Prostate gland (tissue), 2 donors: ENCODE measurements at regions not wholly inside any gene's neighbourhood (a gene's known extent, or its start where the extent isn't known, plus 50 kb on each side); places are given as distances from the start of the nearest gene placed in this dataset.

ENCODE experiments used
- DNase-seq: peaks from one replicate; pipeline ENCODE4 v3.0.0-alpha.2; 2019; ENCODE audit warnings: low spot score
- H3K27ac ChIP-seq, 2 donors: fragments of 200-600 bp; sonication (generic); 2 replicates each; pipeline ENCODE4 v1.5.1; 2017 to 2019
- H3K27me3 ChIP-seq: fragments of 200-600 bp; sonication (generic); replicated peaks from 2 replicates; pipeline ENCODE4 v1.5.1; 2019; ENCODE audit not compliant: insufficient read depth
- H3K36me3 ChIP-seq, 2 donors: fragments of 200-600 bp; sonication (generic); 1 replicate in 1 of 2; 2 replicates in 1 of 2; pipeline versions ENCODE4 v1.5.1 to v1.8.1; 2017 to 2019
- H3K4me1 ChIP-seq: fragments of 200-600 bp; sonication (generic); replicated peaks from 2 replicates; pipeline ENCODE4 v1.5.1; 2019
- H3K4me3 ChIP-seq, 2 donors: fragments of 200-600 bp; sonication (generic); 2 replicates each; pipeline ENCODE4 v1.5.1; 2017 to 2019
- H3K9me3 ChIP-seq: fragments of 200-600 bp; sonication (generic); 2 replicates; pipeline ENCODE4 v1.5.1; 2017
- CTCF ChIP-seq, 4 experiments: fragments of 200-600 bp in 2 of 4; fragments of 450-650 bp in 2 of 4; sonication (generic) in 2 of 4; IDR thresholded peaks; 1 replicate in 3 of 4; 2 replicates in 1 of 4; pipeline ENCODE4 v1.5.1; 2016 to 2019; ENCODE audit warnings: antibody characterized with exemption in 4 of 4, mild to moderate bottlenecking in 2 of 4, moderate library complexity in 2 of 4
- POLR2A ChIP-seq: fragments of 450-650 bp; IDR thresholded peaks from one replicate; pipeline ENCODE4 v1.6.1; 2016; ENCODE audit warnings: antibody characterized with exemption, mild to moderate bottlenecking
- POLR2AphosphoS5 ChIP-seq: sonication (generic); formaldehyde crosslinking; IDR thresholded peaks from one replicate; pipeline ENCODE4 v1.6.1; 2017; ENCODE audit warnings: antibody characterized with exemption
- WGBS: methylation state at CpG from one replicate; pipeline ENCODE4 v1.1.5; 2018; 5-methylcytosine and 5-hydroxymethylcytosine counted together
- intact Hi-C: fragments of 100-400 bp; cut with DNase I; formaldehyde crosslinking; loops from one replicate; pipeline ENCODE4 v1.14.2; 2022

- H3K27me3 ChIP-seq: no peaks in the 10 kb centered on the region
- H3K36me3 ChIP-seq: no peaks in the 10 kb centered on the region
- intact Hi-C loops: no loop called here
- no peaks in the 10 kb centered on the region for H3K9me3 ChIP-seq
- peaks cover 16% of the 10 kb centered on the region for H3K4me1 ChIP-seq
- WGBS: 90% methylated on average over 6 of the region's 6 CpGs
- no peak for DNase-seq
- H3K4me3 ChIP-seq: no peak overlapping the region
- H3K27ac ChIP-seq: peak overlapping the region in 1 of 2 donors; percentile 62
- no peak for TF ChIP-seq POLR2A
- TF ChIP-seq CTCF (IDR thresholded peaks at IDR 0.05): no peak
- no peak for TF ChIP-seq POLR2AphosphoS5
Observed at GRCh38 chr3:40779039-40779438, 254.3 kb downstream of the ZNF621 start.

GRCh38 chr3:40780291-40780924, 255.6 kb downstream of the ZNF621 start:
- 6% methylated on average over 18 of the region's 19 CpGs for WGBS
- TF ChIP-seq POLR2A: no peak
- TF ChIP-seq POLR2AphosphoS5: no peak
- peak in 2 of 4 experiments; percentile 7 to 26 for TF ChIP-seq CTCF (IDR thresholded peaks at IDR 0.05)
- Histone ChIP-seq H3K27ac (peak overlapping the region; percentile 62 to 74), H3K4me1 (peaks cover 16% of the 10 kb centered on the region), H3K36me3 (no peaks in the 10 kb centered on the region), H3K9me3 (no peaks in the 10 kb centered on the region), H3K4me3 (peak overlapping the region; percentile 5 to 16), H3K27me3 (no peaks in the 10 kb centered on the region)
- intact Hi-C loops: no loop called here
- DNase-seq: peak; percentile 83

GRCh38 chr3:40780925-40781406, 256.2 kb downstream of the ZNF621 start:
- no peaks in the 10 kb centered on the region for H3K27me3 ChIP-seq
- TF ChIP-seq CTCF (IDR thresholded peaks at IDR 0.05) (no peak), POLR2AphosphoS5 (peak; percentile 17)
- no peaks in the 10 kb centered on the region for H3K36me3 ChIP-seq
- peak overlapping the region; percentile 62 to 74 for H3K27ac ChIP-seq
- peak; percentile 70 for DNase-seq
- peaks cover 16% of the 10 kb centered on the region for H3K4me1 ChIP-seq
- H3K4me3 ChIP-seq: peak overlapping the region; percentile 14 to 16
- no peaks in the 10 kb centered on the region for H3K9me3 ChIP-seq
- 8% methylated on average over 12 of the region's 12 CpGs for WGBS
- intact Hi-C loops: no loop called here

GRCh38 chr3:40782111-40782721, 257.5 kb downstream of the ZNF621 start:
- H3K4me3 ChIP-seq: no peak overlapping the region
- WGBS: 93% methylated on average over 3 of the region's 3 CpGs
- no peaks in the 10 kb centered on the region for H3K36me3 ChIP-seq
- H3K27ac ChIP-seq: no peak overlapping the region
- DNase-seq: no peak
- peaks cover 16% of the 10 kb centered on the region for H3K4me1 ChIP-seq
- intact Hi-C loops: no loop called here
- no peaks in the 10 kb centered on the region for H3K27me3 ChIP-seq
- TF ChIP-seq CTCF (IDR thresholded peaks at IDR 0.05) (no peak), POLR2A (no peak), POLR2AphosphoS5 (no peak)
- no peaks in the 10 kb centered on the region for H3K9me3 ChIP-seq

- Histone ChIP-seq H3K4me1 (no peaks in the 10 kb centered on the region), H3K9me3 (no peaks in the 10 kb centered on the region), H3K27ac (no peak overlapping the region), H3K27me3 (no peaks in the 10 kb centered on the region), H3K4me3 (no peak overlapping the region), H3K36me3 (no peaks in the 10 kb centered on the region)
- intact Hi-C loops: no loop called here
- no peak for DNase-seq
- 97% methylated on average over 2 of the region's 2 CpGs for WGBS
- TF ChIP-seq CTCF (IDR thresholded peaks at IDR 0.05) (no peak), POLR2A (no peak), POLR2AphosphoS5 (no peak)
Observed at GRCh38 chr3:40790746-40791145, 266.0 kb downstream of the ZNF621 start.
